T-helper 2 cell treated with Interferon-gamma antibody and Interleukin-4, amounts not matched to agents 100 ng/mL and 5 ng/mL, for 36 hours (primary cell): ENCODE measurements at regions not wholly inside any gene's neighbourhood (a gene's known extent, or its start where the extent isn't known, plus 50 kb on each side); places are given as distances from the start of the nearest gene placed in this dataset.

Experiments used
- intact Hi-C: fragments of 100-400 bp; cut with micrococcal nuclease; formaldehyde crosslinking; loops from one replicate; pipeline ENCODE4 v1.15.1; 2023

DNA sequence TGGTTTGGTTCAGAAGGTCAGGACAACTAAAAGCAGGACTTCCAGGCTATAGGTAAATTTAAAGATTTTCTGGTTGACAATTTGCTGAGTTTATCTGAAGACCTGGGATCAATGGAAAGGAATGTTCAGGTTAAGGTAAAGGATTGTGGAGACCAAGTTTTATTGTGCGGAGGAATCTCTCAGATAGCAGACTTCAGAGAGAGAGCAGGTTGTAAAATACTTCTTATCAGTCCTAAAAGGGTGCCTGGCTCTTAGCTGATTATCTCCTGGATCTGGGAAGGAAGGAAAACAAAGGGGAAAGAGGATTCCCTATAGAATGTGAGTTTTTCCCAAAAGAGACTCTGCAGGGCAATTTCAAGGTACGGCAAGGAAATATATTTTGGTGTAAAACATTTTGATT lies 851.5 kb downstream of the DACH1 start:
- intact Hi-C loops: no loop called here

DNA sequence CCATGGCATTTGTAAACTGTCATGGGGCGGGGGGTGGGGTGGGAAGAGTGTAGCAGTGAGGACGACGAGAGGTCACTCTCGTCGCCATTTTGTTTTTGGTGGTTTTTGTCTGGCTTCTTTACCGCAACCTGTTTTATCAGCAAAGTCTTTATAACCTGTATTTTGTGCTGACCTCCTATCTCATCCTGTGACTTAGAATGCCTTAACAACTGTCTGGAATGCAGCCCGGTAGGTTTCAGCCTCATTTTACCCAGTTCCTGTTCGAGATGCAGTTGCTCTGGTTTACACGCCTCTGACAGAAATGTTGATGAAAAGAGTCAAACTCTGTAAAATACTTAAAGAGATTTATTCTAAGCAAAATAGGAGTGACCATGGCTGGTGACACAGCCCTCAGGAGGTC lies 852.0 kb downstream of the DACH1 start:
- intact Hi-C loops: no loop called here

DNA sequence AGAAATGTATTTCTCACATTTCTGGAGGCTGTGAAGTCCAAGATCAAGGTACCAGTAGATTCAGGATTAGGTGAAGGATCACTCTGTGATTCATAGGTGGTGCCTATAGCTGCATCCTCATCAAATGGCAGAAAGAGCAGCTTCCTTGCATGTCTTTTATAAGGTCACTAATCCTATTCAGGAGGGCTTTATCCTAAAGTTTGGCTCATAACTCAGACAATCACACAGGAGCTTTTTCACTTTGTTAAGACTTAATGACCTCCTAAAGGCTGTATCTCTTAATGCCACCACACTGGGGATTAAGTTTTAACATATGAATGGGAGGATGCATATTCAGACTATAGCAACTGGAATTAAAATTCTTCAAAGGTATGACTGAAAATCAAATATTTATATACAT lies 861.1 kb downstream of the DACH1 start:
- intact Hi-C loops: no loop called here

DNA sequence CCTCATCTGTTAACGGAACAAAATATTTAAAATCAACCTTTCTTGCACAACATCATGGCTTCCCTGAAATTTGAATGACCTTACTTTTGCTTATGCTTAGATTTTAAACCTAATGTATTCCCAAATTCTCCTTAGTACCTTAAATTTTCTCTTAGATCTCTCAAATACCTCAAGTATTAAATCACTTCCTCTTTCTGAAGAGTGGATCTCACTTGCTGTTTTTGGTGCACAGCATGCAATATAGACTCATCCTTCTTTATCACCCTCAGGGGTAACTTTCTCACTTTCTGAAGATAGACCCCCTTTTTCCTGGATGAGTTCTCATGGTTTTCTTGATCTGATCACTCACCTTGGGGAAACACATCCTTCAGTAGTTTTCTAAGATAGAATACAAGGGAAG lies 871.7 kb downstream of the DACH1 start:
- intact Hi-C loops: no loop called here

DNA sequence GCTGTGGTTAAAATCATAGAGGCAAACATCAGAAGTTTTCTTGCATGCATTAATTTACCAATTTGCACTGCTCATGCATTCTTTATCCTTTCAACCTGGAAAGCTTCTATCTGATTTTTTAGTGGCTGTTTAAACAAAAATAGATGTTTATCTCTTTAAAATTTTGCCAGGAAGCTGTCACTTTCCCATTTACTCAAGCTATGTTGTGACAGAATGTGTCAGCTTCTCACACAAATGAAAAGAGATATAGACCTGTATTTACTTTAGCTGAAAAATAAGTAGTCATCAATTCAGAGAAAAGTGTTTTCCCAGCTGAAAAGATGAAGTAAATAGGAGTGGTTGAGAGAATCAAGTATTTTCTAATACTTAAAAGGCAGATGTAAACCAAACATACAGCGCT lies 872.8 kb downstream of the DACH1 start:
- intact Hi-C loops: no loop called here

DNA sequence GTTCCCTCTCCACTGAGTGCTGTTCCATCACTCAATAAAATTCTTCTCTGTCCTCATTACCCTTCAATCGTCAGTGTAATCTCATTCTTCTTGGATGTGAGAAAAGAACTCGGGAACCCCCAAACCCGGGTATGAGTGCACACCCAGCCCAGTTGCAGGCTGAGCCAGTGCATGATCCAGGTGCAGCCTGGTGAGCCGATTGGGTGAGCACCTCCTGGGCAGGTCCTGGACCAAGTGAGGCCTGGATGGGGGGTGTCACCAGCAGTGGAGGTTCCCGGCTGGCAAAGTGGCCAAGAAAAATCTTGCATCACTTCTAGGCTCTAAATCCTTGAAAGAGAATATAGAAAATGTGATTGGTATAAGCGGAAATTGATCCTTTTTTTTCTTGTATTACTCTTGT lies 878.8 kb upstream of the KLHL1 start:
- intact Hi-C loops: loop anchor here (10.0 kb wide), 1 partner anchor 62 kb away; no protein-coding TSS in a partner anchor

DNA sequence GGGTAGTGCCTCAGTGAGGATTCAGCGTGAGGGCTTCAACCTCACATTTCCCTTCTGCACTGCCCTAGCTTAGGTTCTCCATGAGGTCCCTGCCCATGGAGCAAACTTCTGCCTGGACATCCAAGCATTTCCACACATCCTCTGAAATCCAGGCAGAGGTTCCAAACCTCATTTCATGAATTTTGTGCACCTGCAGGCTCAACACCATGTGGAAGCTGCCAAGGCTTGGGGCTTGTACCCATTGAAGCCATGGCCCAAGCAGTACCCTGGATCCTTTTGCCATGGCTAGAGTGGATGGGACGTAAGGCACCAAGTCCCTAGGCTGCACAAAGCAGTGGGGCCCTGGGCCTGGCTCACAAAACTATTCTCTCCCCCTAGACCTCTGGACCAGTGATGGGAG lies 877.1 kb upstream of the KLHL1 start:
- intact Hi-C loops: loop anchor here (10.0 kb wide), 1 partner anchor 61 kb away; no protein-coding TSS in a partner anchor

DNA sequence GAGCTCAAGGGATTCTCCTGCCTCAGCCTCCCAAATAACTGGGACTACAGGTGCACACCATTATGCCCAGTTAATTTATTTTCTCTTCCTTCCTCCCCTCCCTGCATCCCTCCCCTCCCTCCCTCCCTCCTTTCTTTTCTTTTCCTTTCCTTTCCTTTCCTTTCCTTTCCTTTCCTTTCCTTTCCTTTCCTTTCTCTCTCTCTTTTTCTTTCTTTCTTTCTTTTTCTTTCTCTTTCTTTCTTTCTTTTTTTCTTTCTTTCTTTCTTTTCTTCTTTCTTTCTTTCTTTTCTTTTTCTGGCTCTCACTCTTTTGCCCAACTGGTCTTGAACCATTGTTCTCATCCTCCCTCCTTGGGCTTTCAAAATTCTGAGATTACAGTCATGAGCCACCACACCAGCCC lies 873.0 kb upstream of the KLHL1 start:
- intact Hi-C loops: loop anchor here (10.0 kb wide), 1 partner anchor 56 kb away; no protein-coding TSS in a partner anchor

DNA sequence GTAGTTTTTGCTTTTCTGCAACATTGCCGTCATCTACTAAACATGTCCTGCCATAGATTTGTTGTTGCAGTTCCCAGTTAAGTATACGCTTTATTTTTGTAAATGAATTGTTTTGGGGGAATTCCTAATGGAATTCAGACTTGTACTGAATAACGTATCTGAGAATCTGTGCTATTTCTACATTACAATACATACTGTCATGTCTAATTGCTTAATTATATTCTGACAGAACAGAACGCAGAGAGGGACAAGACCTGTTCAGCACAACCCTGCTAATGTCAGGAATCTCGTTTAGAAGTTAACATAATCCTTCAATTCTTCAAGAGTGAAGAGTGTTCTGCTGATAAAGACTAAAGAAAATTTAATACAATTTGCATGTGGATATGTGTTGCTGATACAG lies 861.1 kb upstream of the KLHL1 start:
- intact Hi-C loops: no loop called here

DNA sequence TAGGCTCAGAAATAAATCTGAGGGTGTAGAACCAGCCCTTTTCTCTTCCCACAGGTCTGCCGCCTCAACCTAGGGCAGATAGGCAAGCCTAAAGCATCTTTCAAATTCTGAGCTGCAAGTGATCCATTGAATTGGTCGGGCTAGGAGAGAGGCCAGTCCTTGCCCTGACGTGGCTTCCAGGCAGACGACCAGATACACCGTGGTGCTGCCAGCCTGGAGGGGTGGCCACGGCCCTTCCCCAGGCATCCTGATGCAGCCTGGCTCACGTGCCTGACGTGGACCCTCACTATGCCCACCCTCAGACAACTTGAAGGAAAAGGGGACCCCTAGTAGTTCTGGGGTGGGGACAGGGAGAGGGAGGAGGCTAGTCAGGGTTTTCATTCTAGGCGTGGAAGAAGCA lies 859.3 kb upstream of the KLHL1 start:
- intact Hi-C loops: no loop called here

DNA sequence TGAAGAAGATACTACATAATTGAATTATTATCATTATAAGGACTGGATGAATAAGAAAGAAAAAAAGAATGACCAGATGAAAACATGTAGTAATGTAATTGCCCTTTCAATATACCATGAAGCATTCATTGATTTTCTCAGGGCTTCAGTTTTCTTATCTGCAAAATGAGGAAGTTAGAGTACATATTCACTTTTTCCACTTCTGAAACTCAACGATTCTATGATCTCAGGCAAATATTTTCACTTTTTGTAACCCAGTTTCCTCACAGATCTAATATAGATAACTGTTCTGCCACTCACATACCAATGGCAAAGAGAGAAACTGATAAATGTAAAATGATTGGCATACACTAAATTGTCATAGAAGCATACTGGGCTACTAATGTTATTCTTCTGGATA lies 856.6 kb upstream of the KLHL1 start:
- intact Hi-C loops: no loop called here

DNA sequence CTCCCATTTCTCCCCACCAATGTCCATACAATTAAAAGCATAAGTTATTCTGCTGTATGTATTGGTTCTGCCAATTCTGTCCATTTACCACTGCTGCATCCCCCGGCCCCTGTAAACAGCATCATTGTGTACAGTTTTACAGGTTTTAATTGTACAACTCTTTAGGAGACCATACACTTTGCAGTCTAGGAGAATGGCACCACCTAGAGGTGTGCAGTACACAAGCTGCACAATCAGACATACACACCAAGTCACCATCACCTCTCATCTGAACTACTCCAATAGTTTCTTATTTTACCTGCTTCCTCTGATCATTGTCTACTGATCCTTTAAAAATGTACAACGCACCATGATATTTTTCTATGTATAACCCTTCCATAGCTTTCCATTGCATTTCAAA lies 855.9 kb upstream of the KLHL1 start:
- intact Hi-C loops: no loop called here

DNA sequence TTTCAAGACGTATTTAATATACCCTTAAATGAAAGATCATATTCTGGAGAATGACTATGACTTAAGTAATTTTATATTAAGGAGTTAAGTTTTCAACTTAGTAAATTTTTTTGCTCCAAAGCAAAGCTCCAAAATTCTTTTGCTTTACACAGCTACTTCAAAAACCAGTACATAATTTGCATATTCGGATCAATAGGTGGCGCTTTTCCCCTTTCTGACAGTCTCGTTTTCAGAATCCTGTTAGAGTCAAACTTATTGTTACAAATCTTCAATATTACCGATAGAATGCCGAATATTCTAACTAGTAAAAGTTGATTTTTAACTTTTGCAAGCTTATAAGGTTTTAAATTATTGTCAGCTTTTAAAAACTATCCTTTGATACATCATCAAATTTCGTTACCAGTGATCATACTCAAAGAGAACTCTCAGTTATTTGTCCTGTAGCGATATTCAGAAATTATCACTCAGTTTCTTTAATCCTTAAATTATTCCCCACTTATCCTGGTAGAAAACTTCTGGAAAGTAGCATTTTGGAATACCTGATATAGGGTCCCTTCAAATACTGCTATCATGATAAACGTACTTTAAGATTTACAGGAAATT lies 852.7 kb upstream of the KLHL1 start:
- intact Hi-C loops: loop anchor here (1.0 kb wide), 1 partner anchor 918 kb away; no protein-coding TSS in a partner anchor

DNA sequence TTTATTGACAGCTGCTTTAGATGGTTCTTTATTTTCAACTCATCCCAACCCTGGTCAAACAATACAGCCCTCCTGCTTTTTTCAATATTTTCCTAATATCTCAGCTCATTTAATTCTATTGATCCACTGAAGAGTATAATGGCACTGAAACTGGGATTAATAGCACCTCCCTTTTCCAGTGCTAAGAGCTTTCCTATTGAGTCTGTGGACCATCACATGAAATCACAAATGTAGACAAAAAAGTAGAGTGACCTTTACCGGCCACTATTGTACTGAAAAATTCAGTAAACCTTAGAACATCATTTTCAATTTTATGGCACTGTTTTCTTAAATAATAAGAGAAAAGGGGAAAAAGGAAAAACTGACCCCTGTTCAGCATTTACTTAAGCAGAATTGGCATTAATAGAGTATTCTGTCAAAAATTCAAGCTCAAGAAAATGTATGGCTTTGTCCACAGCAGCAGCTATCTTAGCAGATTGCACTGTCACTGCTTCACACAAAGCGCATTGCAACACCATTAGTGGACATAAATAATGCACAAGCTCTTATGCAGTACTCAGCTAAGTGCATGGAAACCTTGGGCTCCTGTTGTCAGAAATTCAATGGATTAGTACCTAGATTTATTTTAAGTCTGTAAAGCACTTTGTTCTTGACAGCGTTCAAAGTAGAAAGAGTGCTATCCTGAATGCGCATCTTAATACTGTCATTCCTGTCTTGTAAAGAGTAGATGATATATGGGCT lies 851.0 kb upstream of the KLHL1 start:
- intact Hi-C loops: no loop called here

DNA sequence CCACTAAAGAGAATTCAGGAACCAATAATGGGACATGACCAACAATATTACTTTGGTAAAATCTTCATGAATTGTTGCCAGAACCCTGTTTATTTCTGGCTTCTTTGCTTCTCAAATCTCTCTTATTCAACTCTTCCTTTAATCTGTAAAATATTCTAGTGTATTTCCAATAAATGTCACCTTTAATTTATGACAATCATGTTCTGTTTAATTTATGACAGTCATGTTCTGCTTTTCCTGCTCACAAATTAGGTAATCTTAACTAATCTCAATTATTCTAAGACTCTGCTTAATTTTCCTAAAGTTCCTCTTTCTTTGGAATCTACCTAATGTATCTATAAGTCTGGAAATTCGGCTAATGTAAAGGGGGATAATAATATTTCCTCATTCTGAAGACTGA lies 847.6 kb upstream of the KLHL1 start:
- intact Hi-C loops: no loop called here

DNA sequence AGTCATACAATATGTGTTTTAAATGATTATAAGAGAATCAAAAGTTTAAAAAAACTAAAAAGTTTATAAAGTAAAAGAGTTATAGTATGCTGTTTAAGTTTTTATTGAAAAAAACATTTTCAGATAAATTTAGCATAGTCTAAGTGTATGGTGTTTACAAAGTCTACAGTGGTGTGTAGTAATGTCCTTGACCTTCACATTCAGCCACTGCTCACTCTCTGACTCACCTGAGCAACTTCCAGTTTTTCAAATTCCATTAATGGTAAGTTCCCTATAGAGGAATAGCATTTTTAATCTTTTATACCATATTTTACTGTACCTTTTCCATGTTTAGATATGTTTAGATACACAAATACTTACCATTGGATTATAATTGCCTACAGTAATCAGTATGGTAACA lies 842.4 kb upstream of the KLHL1 start:
- intact Hi-C loops: no loop called here

DNA sequence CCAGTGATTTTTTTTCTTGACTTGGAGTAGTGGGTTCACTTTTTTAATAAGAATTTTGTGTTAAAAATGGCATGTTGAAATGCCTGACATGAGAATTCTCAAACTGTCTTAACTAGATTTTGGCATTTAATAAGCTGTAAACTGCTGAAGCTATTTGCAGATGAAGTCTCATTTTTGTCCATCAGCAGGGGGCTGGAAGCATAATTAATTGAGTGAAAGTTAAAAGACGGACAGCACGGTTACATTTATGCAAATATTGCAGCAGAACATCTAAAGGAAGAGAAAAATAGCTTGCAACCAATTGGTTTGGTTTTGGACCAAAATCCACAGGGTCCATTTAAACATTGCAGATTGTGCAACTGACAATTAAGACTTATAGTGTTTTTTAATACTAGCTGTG lies 837.3 kb upstream of the KLHL1 start:
- intact Hi-C loops: no loop called here

DNA sequence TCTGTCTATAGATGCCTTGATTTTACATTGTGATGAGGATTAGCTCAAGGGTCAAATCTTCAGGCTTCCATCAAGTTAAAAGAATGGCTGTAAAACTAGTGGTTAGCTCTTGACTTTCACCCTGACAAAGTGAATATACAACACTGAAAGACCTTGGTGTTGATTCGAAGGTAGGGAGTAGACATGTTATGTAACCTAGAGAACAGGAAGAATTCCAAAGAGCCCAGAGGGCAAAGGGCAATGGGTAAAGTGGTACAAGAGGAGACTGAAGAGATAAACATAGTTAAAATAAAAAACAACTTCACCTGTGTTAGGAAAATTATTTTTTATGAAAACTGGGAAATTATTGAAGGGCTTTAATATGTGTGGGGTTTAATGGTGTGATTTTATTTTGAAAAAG lies 833.2 kb upstream of the KLHL1 start:
- intact Hi-C loops: no loop called here

DNA sequence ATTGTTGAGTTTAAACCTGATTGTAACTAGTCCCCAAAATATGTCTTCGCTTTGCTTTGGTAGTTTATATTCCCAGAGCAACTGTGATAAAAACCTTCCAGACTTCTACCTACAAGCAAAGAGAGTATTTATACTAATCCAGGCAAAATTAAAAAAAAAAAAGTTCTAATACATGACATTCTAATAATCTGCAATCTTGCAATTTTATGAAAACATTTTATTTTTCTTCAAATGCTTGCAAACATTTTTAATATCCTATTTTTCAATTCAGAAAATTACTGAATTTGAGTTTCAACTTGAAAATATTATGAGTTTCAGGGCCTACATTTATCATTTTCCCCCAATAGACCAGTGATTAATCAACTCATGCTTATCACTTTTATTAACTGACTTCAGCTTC lies 830.2 kb upstream of the KLHL1 start:
- intact Hi-C loops: no loop called here

DNA sequence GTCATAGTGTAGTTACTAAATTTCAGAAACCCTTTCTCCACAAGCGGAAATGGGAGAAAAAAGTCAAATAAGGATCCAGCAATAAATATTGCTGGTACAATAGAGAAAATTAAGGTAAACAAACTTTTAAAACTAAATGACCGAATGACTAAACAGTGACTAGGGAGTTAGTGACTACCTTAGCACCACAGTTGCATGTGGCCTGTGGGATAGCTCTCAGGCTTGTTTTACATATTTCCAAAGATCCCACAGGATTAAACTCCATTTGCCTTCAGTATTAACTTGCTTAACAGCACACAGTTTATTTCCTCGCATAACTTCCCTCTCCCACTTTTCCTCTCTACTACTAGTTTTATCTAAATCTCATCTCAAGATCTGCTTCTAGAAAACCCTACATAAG lies 824.3 kb upstream of the KLHL1 start:
- intact Hi-C loops: no loop called here

DNA sequence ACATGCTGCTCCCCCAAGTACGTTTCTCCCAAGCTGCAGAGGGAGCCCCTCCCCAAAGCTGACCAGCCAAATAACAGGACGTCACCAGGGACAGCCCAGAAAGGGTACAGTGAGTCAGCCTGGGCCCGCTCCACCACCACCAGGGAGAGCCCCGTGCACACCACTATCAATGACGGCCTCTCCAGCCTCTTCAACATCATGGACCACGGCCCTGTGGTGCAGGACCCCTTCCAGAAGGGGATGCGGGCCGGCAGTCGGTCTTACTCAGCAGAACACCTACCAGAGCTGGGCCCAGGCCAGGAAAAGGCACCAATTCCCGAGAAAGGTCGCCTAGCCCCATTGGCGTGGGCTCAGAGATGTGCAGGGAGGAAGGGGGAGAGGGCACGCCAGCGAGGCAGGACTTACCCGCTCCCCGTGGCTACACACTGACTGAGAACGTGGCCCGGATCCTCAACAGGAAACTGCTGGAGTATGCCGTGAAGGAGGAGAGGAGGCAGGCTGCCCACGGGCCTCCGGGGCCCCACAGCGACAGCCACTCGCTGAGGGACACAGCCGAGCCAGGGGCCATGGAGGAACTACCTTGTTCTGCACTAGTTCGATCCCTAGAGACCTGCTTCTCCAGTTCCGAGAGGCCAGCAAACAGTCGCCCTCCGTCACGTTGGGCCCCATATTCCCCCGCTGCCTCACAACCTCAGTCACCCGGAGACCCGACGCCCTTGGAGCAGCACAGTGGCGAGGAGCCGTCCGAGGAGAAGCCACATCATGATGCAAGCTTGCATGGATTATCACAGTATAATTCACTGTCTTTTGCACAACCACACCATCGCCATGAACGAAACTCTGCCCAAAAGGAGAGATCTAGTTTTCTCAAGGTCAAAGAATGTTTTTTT lies 815.9 kb upstream of the KLHL1 start:
- intact Hi-C loops: loop anchor here (10.0 kb wide), 1 partner anchor 61 kb away; no protein-coding TSS in a partner anchor

DNA sequence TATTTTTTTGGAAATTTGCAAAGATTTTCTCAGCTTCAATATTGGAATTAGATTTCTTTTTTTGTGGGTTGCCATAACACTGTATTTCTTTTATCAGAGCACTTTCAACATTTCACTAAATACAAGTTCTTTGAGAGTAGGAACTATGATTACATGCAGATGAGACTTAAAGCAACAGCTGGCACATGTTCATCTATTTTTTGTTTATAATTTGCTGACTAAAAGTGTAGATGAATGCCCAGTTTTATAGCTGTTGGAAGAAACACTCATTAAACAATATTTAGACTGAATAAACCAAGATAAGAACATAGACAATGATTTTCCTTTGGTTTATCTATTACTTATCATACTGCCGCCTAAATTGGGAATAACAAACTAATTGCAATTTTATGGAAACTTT lies 803.0 kb upstream of the KLHL1 start:
- intact Hi-C loops: no loop called here
